SK-N-SH treated with all-trans-retinoic acid at 6 μM for 48 hours (cell line): ENCODE measurements at regions not wholly inside any gene's neighbourhood (a gene's known extent, or its start where the extent isn't known, plus 50 kb on each side); places are given as distances from the start of the nearest gene placed in this dataset.

Experiments
- PPARA ChIP-seq: fragments of 250-450 bp; sonication (Bioruptor Pico); IDR thresholded peaks from 2 replicates; pipeline ENCODE4 v1.5.0; 2020; ENCODE audit warnings: mild to moderate bottlenecking, borderline replicate concordance
- ZFP3 ChIP-seq: fragments of 250-450 bp; sonication (Bioruptor Pico); IDR thresholded peaks from 2 replicates; pipeline ENCODE4 v1.5.0; 2020; ENCODE audit warnings: mild to moderate bottlenecking, moderate library complexity
- TF ChIP-seq, protein P1 (sequence below): fragments of 250-450 bp; sonication (Bioruptor Pico); IDR thresholded peaks from 2 replicates; pipeline ENCODE4 v1.5.1; 2021; ENCODE audit warnings: mild to moderate bottlenecking, moderate library complexity

DNA sequence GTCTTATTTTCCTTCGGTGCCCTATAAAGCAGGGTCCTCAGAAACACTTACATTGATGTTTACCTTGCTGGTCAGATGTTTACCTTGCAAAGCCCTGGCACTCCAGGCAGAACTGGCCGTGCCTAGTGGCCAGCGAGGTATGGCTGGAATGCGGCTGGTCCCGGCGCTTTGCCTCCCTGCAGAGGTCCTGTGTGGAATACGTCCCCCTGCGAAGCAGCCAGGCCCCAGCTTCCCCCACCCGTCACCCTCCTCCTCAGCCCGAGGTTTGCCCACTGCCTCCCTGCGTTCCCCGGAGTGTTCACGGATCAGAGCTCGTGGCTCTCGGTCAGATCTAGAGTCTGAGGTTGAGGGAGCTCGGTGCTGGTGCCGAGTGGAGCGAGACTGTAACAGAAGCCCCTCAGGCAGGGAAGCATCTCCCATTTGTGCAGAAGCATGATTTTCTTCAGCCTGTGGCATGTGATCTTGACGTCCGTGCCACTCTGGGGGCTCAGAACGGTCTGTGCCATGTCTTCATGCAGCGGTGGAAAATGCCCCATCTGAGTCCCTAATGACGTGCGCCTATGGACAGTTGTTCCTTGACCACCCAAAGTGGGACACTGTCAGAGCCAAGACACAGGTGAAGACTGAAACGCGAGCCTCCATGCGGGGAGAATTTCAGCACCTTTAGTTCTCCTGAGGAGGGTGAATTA is 54.8 kb upstream of the SOX1 start:
- TF ChIP-seq PPARA (CRISPR knock-in tag) (no peak), ZFP3 (CRISPR knock-in tag) (no peak)
- TF ChIP-seq, protein P1, sequence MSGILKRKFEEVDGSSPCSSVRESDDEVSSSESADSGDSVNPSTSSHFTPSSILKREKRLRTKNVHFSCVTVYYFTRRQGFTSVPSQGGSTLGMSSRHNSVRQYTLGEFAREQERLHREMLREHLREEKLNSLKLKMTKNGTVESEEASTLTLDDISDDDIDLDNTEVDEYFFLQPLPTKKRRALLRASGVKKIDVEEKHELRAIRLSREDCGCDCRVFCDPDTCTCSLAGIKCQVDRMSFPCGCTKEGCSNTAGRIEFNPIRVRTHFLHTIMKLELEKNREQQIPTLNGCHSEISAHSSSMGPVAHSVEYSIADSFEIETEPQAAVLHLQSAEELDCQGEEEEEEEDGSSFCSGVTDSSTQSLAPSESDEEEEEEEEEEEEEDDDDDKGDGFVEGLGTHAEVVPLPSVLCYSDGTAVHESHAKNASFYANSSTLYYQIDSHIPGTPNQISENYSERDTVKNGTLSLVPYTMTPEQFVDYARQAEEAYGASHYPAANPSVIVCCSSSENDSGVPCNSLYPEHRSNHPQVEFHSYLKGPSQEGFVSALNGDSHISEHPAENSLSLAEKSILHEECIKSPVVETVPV, result no peak
